ENCODE measurements at regions not wholly inside any gene's neighbourhood (a gene's known extent, or its start where the extent isn't known, plus 50 kb on each side); places are given as distances from the start of the nearest gene placed in this dataset.

GRCh38 chr6:26213334-26214075 lies 126.3 kb downstream of the HFE start:
- peak overlapping the region; percentile 41 for H3K27ac ChIP-seq (ENCODE audit: low read length)

More at GRCh38 chr6:26213334-26214075, 126.3 kb downstream of the HFE start:
- ATAC-seq (no peak), DNase-seq (ENCODE audit: low read depth, low spot score) (no peak)
- no peaks in the 10 kb centered on the region for H3K9me3 ChIP-seq (ENCODE audit: control insufficient read depth, insufficient read depth, low read depth, low read length)
- H3K27me3 ChIP-seq (ENCODE audit: control insufficient read depth, insufficient read depth, low read length): no peaks in the 10 kb centered on the region
- H3K4me1 ChIP-seq (ENCODE audit: control insufficient read depth, insufficient read depth, low read length): no peaks in the 10 kb centered on the region; the same call in 1 of the 2 replicates
- H3K4me3 ChIP-seq (ENCODE audit: low read depth in 2 of 2, low read length in 2 of 2): no peak overlapping the region
- intact Hi-C loops (cut with micrococcal nuclease; ENCODE audit: unreplicated experiment) (no loop called here), in situ Hi-C loops (cut with HindIII; ENCODE audit: low pct_unique_long_range_greater_than_20kb, low sequenced_read_pairs) (no loop called here)
- TF ChIP-seq POLR2AphosphoS5 (IDR thresholded peaks at IDR 0.05; ENCODE audit: low read depth, low read length): no peak
- TF ChIP-seq REST (IDR thresholded peaks at IDR 0.05; ENCODE audit: insufficient read depth in 1 of 2, low read depth in 2 of 2, low read length in 1 of 2): no peak
- TF ChIP-seq TCF7L2 (IDR thresholded peaks at IDR 0.05; ENCODE audit: low read depth, low read length): no peak
- no peak for TF ChIP-seq SIN3A (IDR thresholded peaks at IDR 0.05; ENCODE audit: borderline replicate concordance, insufficient read depth, low read depth, low read length)
- TF ChIP-seq CTCF (IDR thresholded peaks at IDR 0.05): no peak
- no peaks in the 10 kb centered on the region for H3K36me3 ChIP-seq (ENCODE audit: control insufficient read depth, insufficient read depth, low read length)
- no TSS peak for BruUV-seq (replicated peaks)
- POLR2A ChIA-PET: interaction anchor here (0.5 to 3.8 kb wide), 4 partner anchors 7 to 813 kb away, joined by 3 to 46 read pairs (median 6); a partner anchor contains a TSS
- CTCF ChIA-PET: no interaction called here
